Cerebellar cortex (tissue), 1 donor: ENCODE measurements at regions not wholly inside any gene's neighbourhood (a gene's known extent, or its start where the extent isn't known, plus 50 kb on each side); places are given as distances from the start of the nearest gene placed in this dataset.

Experiments used
- DNase-seq: peaks from one replicate; pipeline ENCODE4 v3.0.0-alpha.2; 2015; ENCODE audit warnings: low spot score

- DNase-seq, result no peak
Measured at GRCh38 chr15:72919936-72920465, 132.3 kb upstream of the NEO1 start.

GRCh38 chr15:72916897-72917296 is 133.3 kb upstream of the ADPGK start:
- DNase-seq, result no peak

GRCh38 chr15:72916378-72916777 is 132.8 kb upstream of the ADPGK start:
- DNase-seq, result no peak

- no peak for DNase-seq
Measured at GRCh38 chr15:72915843-72916242, 132.3 kb upstream of the ADPGK start.

- peak; percentile 38 for DNase-seq
Measured at GRCh38 chr15:72912996-72913395, 129.4 kb upstream of the ADPGK start.

- no peak for DNase-seq
Measured at GRCh38 chr15:72912121-72912520, 128.6 kb upstream of the ADPGK start.

GRCh38 chr15:72911626-72912025 is 128.1 kb upstream of the ADPGK start:
- no peak for DNase-seq

GRCh38 chr15:72908713-72909112 is 125.2 kb upstream of the ADPGK start:
- no peak for DNase-seq

- DNase-seq, result no peak
Measured at GRCh38 chr15:72907733-72908132, 124.2 kb upstream of the ADPGK start.

- no peak for DNase-seq
Measured at GRCh38 chr15:72902919-72903260, 119.3 kb upstream of the ADPGK start.

GRCh38 chr15:72902245-72902918 is 118.8 kb upstream of the ADPGK start:
- DNase-seq, result peak; percentile 40

- no peak for DNase-seq
Measured at GRCh38 chr15:72892986-72893385, 109.4 kb upstream of the ADPGK start.

- DNase-seq, result peak; percentile 45
Measured at GRCh38 chr15:72890043-72890442, 106.5 kb upstream of the ADPGK start.

GRCh38 chr15:72889545-72889944 is 106.0 kb upstream of the ADPGK start:
- no peak for DNase-seq

- DNase-seq, result no peak
Measured at GRCh38 chr15:72888811-72889210, 105.3 kb upstream of the ADPGK start.

GRCh38 chr15:72888211-72888610 is 104.7 kb upstream of the ADPGK start:
- DNase-seq, result no peak

GRCh38 chr15:72887376-72887775 is 103.8 kb upstream of the ADPGK start:
- DNase-seq, result no peak

GRCh38 chr15:72884311-72884710 is 100.8 kb upstream of the ADPGK start:
- no peak for DNase-seq

- DNase-seq, result peak; percentile 25
Measured at GRCh38 chr15:72873379-72874233, 90.0 kb upstream of the ADPGK start.

- DNase-seq, result peak; percentile 21
Measured at GRCh38 chr15:72872066-72872845, 88.7 kb upstream of the ADPGK start.

- DNase-seq, result no peak
Measured at GRCh38 chr15:72866866-72867616, 83.5 kb upstream of the ADPGK start.

- no peak for DNase-seq
Measured at GRCh38 chr15:72866182-72866581, 82.6 kb upstream of the ADPGK start.
